IMR-90 (cell line): ENCODE measurements at regions not wholly inside any gene's neighbourhood (a gene's known extent, or its start where the extent isn't known, plus 50 kb on each side); places are given as distances from the start of the nearest gene placed in this dataset.

Experiments used
- ATAC-seq: fragments of 200-7000 bp; cut with Tn5 transposase; 2 replicates; pipeline ENCODE4 v1.9.1; 2020; ENCODE audit warnings: low read depth, mild to moderate bottlenecking, moderate library complexity
- BruUV-seq: library from RNA; stranded (reverse); fragments of 400-500 nt; replicated peaks from 2 replicates; lab custom pipeline; 2021; lab: Mats Ljungman, UMichigan
- CTCF ChIA-PET: fragments of 300-600 bp; formaldehyde crosslinking; extraction: SDS; loops from one replicate; lab custom pipeline; 2021; ENCODE audit warnings: antibody characterized with exemption; lab: Yijun Ruan, JAX
- POLR2A ChIA-PET: fragments of 300-600 bp; sonication (Branson Sonifier 250); formaldehyde crosslinking; loops from one replicate; lab custom pipeline; 2022; ENCODE audit warnings: antibody characterized with exemption; ENCODE audit not compliant: unreplicated experiment; lab: Charles Lee
- DNase-seq: peaks from one replicate; pipeline ENCODE4 v3.0.0; 2013
- H2AFZ ChIP-seq: replicated peaks from 2 replicates; pipeline ENCODE3; 2013; ENCODE audit warnings: low read length, mild to moderate bottlenecking; ENCODE audit not compliant: poor library complexity
- H2AK5ac ChIP-seq: 2 replicates; pipeline ENCODE4 v1.6.1; 2013; ENCODE audit warnings: low read depth, low read length, inconsistent platforms
- H2AK9ac ChIP-seq: replicated peaks from 2 replicates; pipeline ENCODE3; 2013; ENCODE audit warnings: mild to moderate bottlenecking, low read depth, low read length, moderate library complexity; ENCODE audit not compliant: poor library complexity
- H2BK120ac ChIP-seq: 2 replicates; pipeline ENCODE4 v1.6.1; 2013; ENCODE audit warnings: low read depth, low read length, inconsistent platforms
- H2BK15ac ChIP-seq: 3 replicates; pipeline ENCODE4 v1.6.1; 2013; ENCODE audit warnings: low read depth, low read length, inconsistent platforms
- H2BK20ac ChIP-seq: 2 replicates; pipeline ENCODE4 v1.6.1; 2013; ENCODE audit warnings: low read depth, mild to moderate bottlenecking, inconsistent platforms, low read length, moderate library complexity
- H2BK5ac ChIP-seq: 2 replicates; pipeline ENCODE4 v1.6.1; 2013; ENCODE audit warnings: mild to moderate bottlenecking, low read depth, low read length, inconsistent platforms; ENCODE audit not compliant: poor library complexity, severe bottlenecking
- H3K14ac ChIP-seq: replicated peaks from 2 replicates; pipeline ENCODE4 v1.6.1; 2013; ENCODE audit warnings: low read depth, low read length, inconsistent platforms
- H3K18ac ChIP-seq: 2 replicates; pipeline ENCODE4 v1.6.1; 2013; ENCODE audit warnings: low read depth, low read length, control low read depth
- H3K23ac ChIP-seq: 2 replicates; pipeline ENCODE4 v1.6.1; 2013; ENCODE audit warnings: low read depth, low read length, inconsistent platforms
- H3K27ac ChIP-seq: 2 replicates; pipeline ENCODE4 v1.5.1; 2013; ENCODE audit warnings: mild to moderate bottlenecking, control low read depth, low read length; ENCODE audit not compliant: insufficient read depth
- H3K27me3 ChIP-seq: 2 replicates; pipeline ENCODE4 v1.6.1; 2013; ENCODE audit warnings: low read length; ENCODE audit not compliant: control insufficient read depth, insufficient read depth
- H3K36me3 ChIP-seq: 2 replicates; pipeline ENCODE4 v1.6.1; 2013; ENCODE audit warnings: low read length, mixed read lengths; ENCODE audit not compliant: control insufficient read depth, insufficient read depth
- H3K4ac ChIP-seq: 2 replicates; pipeline ENCODE4 v1.6.1; 2013; ENCODE audit warnings: low read depth, low read length, inconsistent platforms
- H3K4me1 ChIP-seq: 2 replicates; pipeline ENCODE4 v1.6.1; 2013; ENCODE audit warnings: low read length, mixed read lengths; ENCODE audit not compliant: control insufficient read depth, insufficient read depth
- H3K4me2 ChIP-seq: 2 replicates; pipeline ENCODE4 v1.6.1; 2013; ENCODE audit warnings: low read depth, mild to moderate bottlenecking, control low read depth, low read length, moderate library complexity
- H3K4me3 ChIP-seq: 2 replicates; pipeline ENCODE4 v1.5.1; 2013; ENCODE audit warnings: low read depth, mild to moderate bottlenecking, control low read depth, low read length, moderate library complexity; ENCODE audit not compliant: insufficient read depth
- H3K56ac ChIP-seq: 2 replicates; pipeline ENCODE4 v1.6.1; 2013; ENCODE audit warnings: low read length, inconsistent platforms; ENCODE audit not compliant: insufficient read depth; ENCODE audit errors: extremely low read depth
- H3K79me1 ChIP-seq, 2 experiments: 2 replicates each; pipeline ENCODE4 v1.6.1; 2013; ENCODE audit warnings: low read length in 2 of 2, inconsistent platforms in 1 of 2, low read depth in 1 of 2
- H3K9ac ChIP-seq: 2 replicates; pipeline ENCODE4 v1.6.1; 2013; ENCODE audit warnings: low read depth, low read length, control low read depth
- H3K9me1 ChIP-seq: 2 replicates; pipeline ENCODE4 v1.6.1; 2013; ENCODE audit warnings: low read length, inconsistent platforms; ENCODE audit not compliant: insufficient read depth
- H3K9me3 ChIP-seq: 2 replicates; pipeline ENCODE4 v1.6.1; 2013; ENCODE audit warnings: low read length; ENCODE audit not compliant: control insufficient read depth, insufficient read depth
- H4K20me1 ChIP-seq: 2 replicates; pipeline ENCODE4 v1.6.1; 2013; ENCODE audit warnings: low read length, inconsistent platforms; ENCODE audit not compliant: insufficient read depth
- H4K5ac ChIP-seq: 2 replicates; pipeline ENCODE4 v1.6.1; 2013; ENCODE audit warnings: mild to moderate bottlenecking, low read depth, low read length, control low read depth
- H4K8ac ChIP-seq, 2 experiments: 2 replicates each; pipeline ENCODE4 v1.6.1; 2013; ENCODE audit warnings: low read depth in 2 of 2, low read length in 2 of 2, control low read depth in 1 of 2, inconsistent platforms in 1 of 2
- H4K91ac ChIP-seq: 2 replicates; pipeline ENCODE4 v1.6.1; 2013; ENCODE audit warnings: low read depth, low read length, inconsistent platforms; ENCODE audit not compliant: insufficient read depth
- CEBPB ChIP-seq: IDR thresholded peaks from 2 replicates; pipeline ENCODE4 v1.6.1; 2012; ENCODE audit warnings: low read depth, low read length, improper control_type of control experiment
- CHD1 ChIP-seq: IDR thresholded peaks from 2 replicates; pipeline ENCODE4 v1.6.1; 2012; ENCODE audit warnings: low read depth, low read length, improper control_type of control experiment
- FOS ChIP-seq: fragments of 150-350 bp; IDR thresholded peaks from 2 replicates; pipeline ENCODE4 v1.6.1; 2016; ENCODE audit warnings: low read depth, low read length
- MAZ ChIP-seq: IDR thresholded peaks from 2 replicates; pipeline ENCODE4 v1.6.1; 2012; ENCODE audit warnings: low read depth, mild to moderate bottlenecking, low read length, improper control_type of control experiment, moderate library complexity, borderline replicate concordance
- MXI1 ChIP-seq: IDR thresholded peaks from 2 replicates; pipeline ENCODE4 v1.6.1; 2012; ENCODE audit warnings: low read depth, mild to moderate bottlenecking, low read length, moderate library complexity, borderline replicate concordance
- POLR2A ChIP-seq: IDR thresholded peaks from 2 replicates; pipeline ENCODE4 v1.6.1; 2012; ENCODE audit warnings: mild to moderate bottlenecking, low read depth, low read length
- RAD21 ChIP-seq: IDR thresholded peaks from 2 replicates; pipeline ENCODE4 v1.6.1; 2012; ENCODE audit warnings: low read length, improper control_type of control experiment
- RCOR1 ChIP-seq: IDR thresholded peaks from 2 replicates; pipeline ENCODE4 v1.6.1; 2012; ENCODE audit warnings: mild to moderate bottlenecking, low read length, improper control_type of control experiment; ENCODE audit not compliant: insufficient replicate concordance
- WGBS, 2 experiments: methylation state at CpG; one replicate each; pipeline versions ENCODE4 v1.1.5 to v1.1.7; 2013; ENCODE audit warnings: missing lambda C conversion rate in 2 of 2; ENCODE audit not compliant: insufficient read length in 1 of 2; ENCODE audit errors: extremely low coverage in 2 of 2; 5-methylcytosine and 5-hydroxymethylcytosine counted together
- dilution Hi-C: fragments of 300-500 bp; cut with HindIII; formaldehyde crosslinking; loops from one replicate; pipeline ENCODE4 v1.14.3; 2018; ENCODE audit warnings: low sequenced_read_pairs; ENCODE audit not compliant: unreplicated experiment
- in situ Hi-C: fragments of 300-500 bp; cut with MboI; formaldehyde crosslinking; loops from 3 replicates; pipeline ENCODE4 v1.14.3; 2019; ENCODE audit warnings: low sequenced_read_pairs, inconsistent platforms, mixed read lengths
- intact Hi-C: fragments of 100-400 bp; cut with micrococcal nuclease; formaldehyde crosslinking; loops from 2 replicates; pipeline ENCODE4 v1.10.0; 2022
- TF ChIP-seq, protein P1 (sequence below): conservative IDR thresholded peaks from 2 replicates; pipeline ENCODE4 v1.5.1; 2012; ENCODE audit warnings: mild to moderate bottlenecking, low read depth, low read length, improper control_type of control experiment
- TF ChIP-seq, protein P2 (sequence below): fragments of 150-350 bp; IDR thresholded peaks from 2 replicates; pipeline ENCODE4 v1.6.1; 2016; ENCODE audit warnings: low read depth, mild to moderate bottlenecking, low read length, moderate library complexity, borderline replicate concordance
- TF ChIP-seq, protein P3 (sequence below): fragments of 150-350 bp; IDR thresholded peaks from 2 replicates; pipeline ENCODE4 v1.6.1; 2017; ENCODE audit warnings: mild to moderate bottlenecking, antibody characterized with exemption, low read length, low read depth

DNA sequence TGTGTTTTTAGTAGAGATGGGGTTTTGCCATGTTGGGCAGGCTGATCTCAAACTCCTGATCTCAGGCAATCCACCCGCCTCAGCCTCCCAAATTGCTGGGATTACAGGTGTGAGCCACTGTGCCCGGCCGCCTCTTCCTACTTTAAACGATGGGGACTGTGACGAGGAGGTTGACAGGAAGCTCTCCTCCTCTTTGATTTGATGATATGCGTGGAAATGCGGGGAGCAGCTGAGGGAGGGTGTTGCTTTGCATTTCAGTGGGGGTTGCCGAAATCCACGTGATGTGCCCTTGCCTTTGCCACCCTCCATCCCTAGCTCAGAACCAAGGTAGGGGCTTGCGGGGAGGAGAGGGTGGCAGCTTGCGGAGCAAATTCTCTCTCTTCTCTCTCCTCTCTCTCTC is 189.6 kb downstream of the AACS start:
- TF ChIP-seq MAZ (no peak), CHD1 (no peak), RCOR1 (no peak), MXI1 (no peak), FOS (no peak), RAD21 (no peak), POLR2A (no peak), CEBPB (no peak)
- TF ChIP-seq, protein P1, sequence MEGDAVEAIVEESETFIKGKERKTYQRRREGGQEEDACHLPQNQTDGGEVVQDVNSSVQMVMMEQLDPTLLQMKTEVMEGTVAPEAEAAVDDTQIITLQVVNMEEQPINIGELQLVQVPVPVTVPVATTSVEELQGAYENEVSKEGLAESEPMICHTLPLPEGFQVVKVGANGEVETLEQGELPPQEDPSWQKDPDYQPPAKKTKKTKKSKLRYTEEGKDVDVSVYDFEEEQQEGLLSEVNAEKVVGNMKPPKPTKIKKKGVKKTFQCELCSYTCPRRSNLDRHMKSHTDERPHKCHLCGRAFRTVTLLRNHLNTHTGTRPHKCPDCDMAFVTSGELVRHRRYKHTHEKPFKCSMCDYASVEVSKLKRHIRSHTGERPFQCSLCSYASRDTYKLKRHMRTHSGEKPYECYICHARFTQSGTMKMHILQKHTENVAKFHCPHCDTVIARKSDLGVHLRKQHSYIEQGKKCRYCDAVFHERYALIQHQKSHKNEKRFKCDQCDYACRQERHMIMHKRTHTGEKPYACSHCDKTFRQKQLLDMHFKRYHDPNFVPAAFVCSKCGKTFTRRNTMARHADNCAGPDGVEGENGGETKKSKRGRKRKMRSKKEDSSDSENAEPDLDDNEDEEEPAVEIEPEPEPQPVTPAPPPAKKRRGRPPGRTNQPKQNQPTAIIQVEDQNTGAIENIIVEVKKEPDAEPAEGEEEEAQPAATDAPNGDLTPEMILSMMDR, result no peak
- TF ChIP-seq, protein P2, sequence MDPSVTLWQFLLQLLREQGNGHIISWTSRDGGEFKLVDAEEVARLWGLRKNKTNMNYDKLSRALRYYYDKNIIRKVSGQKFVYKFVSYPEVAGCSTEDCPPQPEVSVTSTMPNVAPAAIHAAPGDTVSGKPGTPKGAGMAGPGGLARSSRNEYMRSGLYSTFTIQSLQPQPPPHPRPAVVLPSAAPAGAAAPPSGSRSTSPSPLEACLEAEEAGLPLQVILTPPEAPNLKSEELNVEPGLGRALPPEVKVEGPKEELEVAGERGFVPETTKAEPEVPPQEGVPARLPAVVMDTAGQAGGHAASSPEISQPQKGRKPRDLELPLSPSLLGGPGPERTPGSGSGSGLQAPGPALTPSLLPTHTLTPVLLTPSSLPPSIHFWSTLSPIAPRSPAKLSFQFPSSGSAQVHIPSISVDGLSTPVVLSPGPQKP, result no peak
- TF ChIP-seq, protein P3, sequence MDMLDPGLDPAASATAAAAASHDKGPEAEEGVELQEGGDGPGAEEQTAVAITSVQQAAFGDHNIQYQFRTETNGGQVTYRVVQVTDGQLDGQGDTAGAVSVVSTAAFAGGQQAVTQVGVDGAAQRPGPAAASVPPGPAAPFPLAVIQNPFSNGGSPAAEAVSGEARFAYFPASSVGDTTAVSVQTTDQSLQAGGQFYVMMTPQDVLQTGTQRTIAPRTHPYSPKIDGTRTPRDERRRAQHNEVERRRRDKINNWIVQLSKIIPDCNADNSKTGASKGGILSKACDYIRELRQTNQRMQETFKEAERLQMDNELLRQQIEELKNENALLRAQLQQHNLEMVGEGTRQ, result no peak
- no peaks in the 10 kb centered on the region for H3K4me1 ChIP-seq
- no peak overlapping the region for H2AK9ac ChIP-seq
- ATAC-seq, result no peak
- no peak overlapping the region for H4K5ac ChIP-seq
- in situ Hi-C loops, result no loop called here
- H3K56ac ChIP-seq, result no peak overlapping the region
- H3K14ac ChIP-seq, result no peak overlapping the region
- H3K9me3 ChIP-seq, result peaks cover 11% of the 10 kb centered on the region
- no peak overlapping the region for H2BK120ac ChIP-seq
- no peak overlapping the region for H3K4ac ChIP-seq
- H3K4me2 ChIP-seq, result no peak overlapping the region
- H3K27me3 ChIP-seq, result no peaks in the 10 kb centered on the region
- no peak overlapping the region for H2BK20ac ChIP-seq
- H3K27ac ChIP-seq, result no peak overlapping the region
- H3K9ac ChIP-seq, result no peak overlapping the region
- H3K23ac ChIP-seq, result no peak overlapping the region
- no peaks in the 10 kb centered on the region for H3K36me3 ChIP-seq
- ChIA-PET POLR2A (no interaction called here), CTCF (no interaction called here)
- no peaks in the 10 kb centered on the region for H4K20me1 ChIP-seq
- no TSS peak for BruUV-seq
- H2BK15ac ChIP-seq, result no peak overlapping the region
- H2AFZ ChIP-seq, result no peak overlapping the region
- no peak overlapping the region for H3K18ac ChIP-seq
- WGBS, 2 experiments, result 64% methylated on average over 3 of the region's 11 CpGs; no CpG with 5 or more reads in 1 of the 2 experiments
- H2BK5ac ChIP-seq, result no peak overlapping the region
- dilution Hi-C loops, result no loop called here
- intact Hi-C loops, result no loop called here
- no peak overlapping the region for H3K4me3 ChIP-seq
- H2AK5ac ChIP-seq, result no peak overlapping the region
- no peak overlapping the region for H4K91ac ChIP-seq
- H3K79me1 ChIP-seq, result no peaks in the 10 kb centered on the region
- DNase-seq, result no peak
- H4K8ac ChIP-seq, result no peak overlapping the region
- no peaks in the 10 kb centered on the region for H3K9me1 ChIP-seq
